ENCODE measurements at regions not wholly inside any gene's neighbourhood (a gene's known extent, or its start where the extent isn't known, plus 50 kb on each side); places are given as distances from the start of the nearest gene placed in this dataset.

- peak; percentile 29 for ATAC-seq
- H3K4me3 ChIP-seq, result peak overlapping the region; percentile 54
These were observed 57.8 kb downstream of the FRMPD3 start for GRCh38 chrX:107507093-107507743.

More at GRCh38 chrX:107507093-107507743, 57.8 kb downstream of the FRMPD3 start:
- Histone ChIP-seq H3K27ac (ENCODE audit: low read depth) (no peak overlapping the region), H3K4me2 (peak overlapping the region; percentile 72), H4K20me1 (replicated peaks; ENCODE audit: insufficient read depth) (no peaks in the 10 kb centered on the region), H3K9me2 (ENCODE audit: insufficient read depth) (no peaks in the 10 kb centered on the region), H3F3A (replicated peaks; ENCODE audit: low read depth) (no peaks in the 10 kb centered on the region), H3K27me3 (ENCODE audit: insufficient read depth) (peaks cover 58% of the 10 kb centered on the region), H2AFZ (no peak overlapping the region), H3K79me2 (replicated peaks; ENCODE audit: insufficient read depth) (no peaks in the 10 kb centered on the region), H3K4me1 (ENCODE audit: insufficient read depth) (no peaks in the 10 kb centered on the region), H3K36me3 (ENCODE audit: insufficient read depth) (no peaks in the 10 kb centered on the region)
- TF ChIP-seq, protein P1, sequence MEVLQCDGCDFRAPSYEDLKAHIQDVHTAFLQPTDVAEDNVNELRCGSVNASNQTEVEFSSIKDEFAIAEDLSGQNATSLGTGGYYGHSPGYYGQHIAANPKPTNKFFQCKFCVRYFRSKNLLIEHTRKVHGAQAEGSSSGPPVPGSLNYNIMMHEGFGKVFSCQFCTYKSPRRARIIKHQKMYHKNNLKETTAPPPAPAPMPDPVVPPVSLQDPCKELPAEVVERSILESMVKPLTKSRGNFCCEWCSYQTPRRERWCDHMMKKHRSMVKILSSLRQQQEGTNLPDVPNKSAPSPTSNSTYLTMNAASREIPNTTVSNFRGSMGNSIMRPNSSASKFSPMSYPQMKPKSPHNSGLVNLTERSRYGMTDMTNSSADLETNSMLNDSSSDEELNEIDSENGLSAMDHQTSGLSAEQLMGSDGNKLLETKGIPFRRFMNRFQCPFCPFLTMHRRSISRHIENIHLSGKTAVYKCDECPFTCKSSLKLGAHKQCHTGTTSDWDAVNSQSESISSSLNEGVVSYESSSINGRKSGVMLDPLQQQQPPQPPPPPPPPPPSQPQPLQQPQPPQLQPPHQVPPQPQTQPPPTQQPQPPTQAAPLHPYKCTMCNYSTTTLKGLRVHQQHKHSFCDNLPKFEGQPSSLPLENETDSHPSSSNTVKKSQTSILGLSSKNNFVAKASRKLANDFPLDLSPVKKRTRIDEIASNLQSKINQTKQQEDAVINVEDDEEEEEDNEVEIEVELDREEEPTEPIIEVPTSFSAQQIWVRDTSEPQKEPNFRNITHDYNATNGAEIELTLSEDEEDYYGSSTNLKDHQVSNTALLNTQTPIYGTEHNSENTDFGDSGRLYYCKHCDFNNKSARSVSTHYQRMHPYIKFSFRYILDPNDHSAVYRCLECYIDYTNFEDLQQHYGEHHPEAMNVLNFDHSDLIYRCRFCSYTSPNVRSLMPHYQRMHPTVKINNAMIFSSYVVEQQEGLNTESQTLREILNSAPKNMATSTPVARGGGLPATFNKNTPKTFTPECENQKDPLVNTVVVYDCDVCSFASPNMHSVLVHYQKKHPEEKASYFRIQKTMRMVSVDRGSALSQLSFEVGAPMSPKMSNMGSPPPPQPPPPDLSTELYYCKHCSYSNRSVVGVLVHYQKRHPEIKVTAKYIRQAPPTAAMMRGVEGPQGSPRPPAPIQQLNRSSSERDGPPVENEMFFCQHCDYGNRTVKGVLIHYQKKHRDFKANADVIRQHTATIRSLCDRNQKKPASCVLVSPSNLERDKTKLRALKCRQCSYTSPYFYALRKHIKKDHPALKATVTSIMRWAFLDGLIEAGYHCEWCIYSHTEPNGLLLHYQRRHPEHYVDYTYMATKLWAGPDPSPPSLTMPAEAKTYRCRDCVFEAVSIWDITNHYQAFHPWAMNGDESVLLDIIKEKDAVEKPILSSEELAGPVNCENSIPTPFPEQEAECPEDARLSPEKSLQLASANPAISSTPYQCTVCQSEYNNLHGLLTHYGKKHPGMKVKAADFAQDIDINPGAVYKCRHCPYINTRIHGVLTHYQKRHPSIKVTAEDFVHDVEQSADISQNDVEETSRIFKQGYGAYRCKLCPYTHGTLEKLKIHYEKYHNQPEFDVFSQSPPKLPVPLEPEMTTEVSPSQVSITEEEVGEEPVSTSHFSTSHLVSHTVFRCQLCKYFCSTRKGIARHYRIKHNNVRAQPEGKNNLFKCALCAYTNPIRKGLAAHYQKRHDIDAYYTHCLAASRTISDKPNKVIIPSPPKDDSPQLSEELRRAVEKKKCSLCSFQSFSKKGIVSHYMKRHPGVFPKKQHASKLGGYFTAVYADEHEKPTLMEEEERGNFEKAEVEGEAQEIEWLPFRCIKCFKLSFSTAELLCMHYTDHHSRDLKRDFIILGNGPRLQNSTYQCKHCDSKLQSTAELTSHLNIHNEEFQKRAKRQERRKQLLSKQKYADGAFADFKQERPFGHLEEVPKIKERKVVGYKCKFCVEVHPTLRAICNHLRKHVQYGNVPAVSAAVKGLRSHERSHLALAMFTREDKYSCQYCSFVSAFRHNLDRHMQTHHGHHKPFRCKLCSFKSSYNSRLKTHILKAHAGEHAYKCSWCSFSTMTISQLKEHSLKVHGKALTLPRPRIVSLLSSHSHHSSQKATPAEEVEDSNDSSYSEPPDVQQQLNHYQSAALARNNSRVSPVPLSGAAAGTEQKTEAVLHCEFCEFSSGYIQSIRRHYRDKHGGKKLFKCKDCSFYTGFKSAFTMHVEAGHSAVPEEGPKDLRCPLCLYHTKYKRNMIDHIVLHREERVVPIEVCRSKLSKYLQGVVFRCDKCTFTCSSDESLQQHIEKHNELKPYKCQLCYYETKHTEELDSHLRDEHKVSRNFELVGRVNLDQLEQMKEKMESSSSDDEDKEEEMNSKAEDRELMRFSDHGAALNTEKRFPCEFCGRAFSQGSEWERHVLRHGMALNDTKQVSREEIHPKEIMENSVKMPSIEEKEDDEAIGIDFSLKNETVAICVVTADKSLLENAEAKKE (CRISPR knock-in tag; IDR thresholded peaks at IDR 0.05), result no peak
- TF ChIP-seq ETS1 (IDR thresholded peaks at IDR 0.05) (no peak), EZH2 (IDR thresholded peaks at IDR 0.05; ENCODE audit: low read depth, unreplicated experiment) (peak; percentile 36), NANOG (IDR thresholded peaks at IDR 0.05; ENCODE audit: borderline replicate concordance) (no peak), CREB1 (CRISPR knock-in tag; IDR thresholded peaks at IDR 0.05; ENCODE audit: low read depth) (no peak)
- TF ChIP-seq, protein P2, sequence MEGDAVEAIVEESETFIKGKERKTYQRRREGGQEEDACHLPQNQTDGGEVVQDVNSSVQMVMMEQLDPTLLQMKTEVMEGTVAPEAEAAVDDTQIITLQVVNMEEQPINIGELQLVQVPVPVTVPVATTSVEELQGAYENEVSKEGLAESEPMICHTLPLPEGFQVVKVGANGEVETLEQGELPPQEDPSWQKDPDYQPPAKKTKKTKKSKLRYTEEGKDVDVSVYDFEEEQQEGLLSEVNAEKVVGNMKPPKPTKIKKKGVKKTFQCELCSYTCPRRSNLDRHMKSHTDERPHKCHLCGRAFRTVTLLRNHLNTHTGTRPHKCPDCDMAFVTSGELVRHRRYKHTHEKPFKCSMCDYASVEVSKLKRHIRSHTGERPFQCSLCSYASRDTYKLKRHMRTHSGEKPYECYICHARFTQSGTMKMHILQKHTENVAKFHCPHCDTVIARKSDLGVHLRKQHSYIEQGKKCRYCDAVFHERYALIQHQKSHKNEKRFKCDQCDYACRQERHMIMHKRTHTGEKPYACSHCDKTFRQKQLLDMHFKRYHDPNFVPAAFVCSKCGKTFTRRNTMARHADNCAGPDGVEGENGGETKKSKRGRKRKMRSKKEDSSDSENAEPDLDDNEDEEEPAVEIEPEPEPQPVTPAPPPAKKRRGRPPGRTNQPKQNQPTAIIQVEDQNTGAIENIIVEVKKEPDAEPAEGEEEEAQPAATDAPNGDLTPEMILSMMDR (conservative IDR thresholded peaks at IDR 0.05; ENCODE audit: low read depth in 2 of 2), result no peak
- peaks cover 12% of the 10 kb centered on the region for H3K27me3 Mint-ChIP-seq (ENCODE audit: insufficient read depth, low read depth, poor library complexity)
- H3K9me3 Mint-ChIP-seq, result peaks cover 5% of the 10 kb centered on the region; the same call in 2 of the 3 replicates
- no peak overlapping the region for H3K27ac Mint-ChIP-seq
- peak overlapping the region; percentile 70; the same call in 2 of the 3 replicates for H3K4me3 Mint-ChIP-seq
- peaks cover 10% of the 10 kb centered on the region; the same call in 2 of the 3 replicates for H3K4me1 Mint-ChIP-seq
- no peaks in the 10 kb centered on the region for H3K36me3 Mint-ChIP-seq (ENCODE audit: low read depth)
- peak; percentile 15 for DNase-seq (ENCODE audit: low spot score)
